Skeletal muscle satellite cell (primary cell): ENCODE measurements at regions not wholly inside any gene's neighbourhood (a gene's known extent, or its start where the extent isn't known, plus 50 kb on each side); places are given as distances from the start of the nearest gene placed in this dataset.

ENCODE experiments used
- H3K27me3 ChIP-seq: 2 replicates; pipeline ENCODE4 v1.7.0; 2013; ENCODE audit warnings: low read length; ENCODE audit not compliant: control insufficient read depth, insufficient read depth
- H3K36me3 ChIP-seq: 2 replicates; pipeline ENCODE4 v1.7.0; 2013; ENCODE audit warnings: mild to moderate bottlenecking, control low read depth, low read length; ENCODE audit not compliant: insufficient read depth
- H3K4me1 ChIP-seq: 2 replicates; pipeline ENCODE4 v1.7.0; 2013; ENCODE audit warnings: low read length; ENCODE audit not compliant: control insufficient read depth, insufficient read depth
- H3K4me2 ChIP-seq: 2 replicates; pipeline ENCODE4 v1.7.0; 2013; ENCODE audit warnings: mild to moderate bottlenecking, low read length
- H3K4me3 ChIP-seq: 2 replicates; pipeline ENCODE4 v1.7.0; 2013; ENCODE audit warnings: low read length
- H3K9ac ChIP-seq: 2 replicates; pipeline ENCODE4 v1.7.0; 2013; ENCODE audit warnings: mild to moderate bottlenecking, low read depth, low read length, moderate library complexity
- H3K9me3 ChIP-seq: replicated peaks from 2 replicates; pipeline ENCODE4 v1.7.0; 2013; ENCODE audit warnings: mild to moderate bottlenecking, control low read depth, low read length

GRCh38 chr10:57846307-57847065, 421.2 kb downstream of the IPMK start:
- H3K36me3 ChIP-seq: no peaks in the 10 kb centered on the region
- no peak overlapping the region for H3K4me2 ChIP-seq
- peaks cover 3% of the 10 kb centered on the region for H3K27me3 ChIP-seq
- H3K4me3 ChIP-seq: no peak overlapping the region
- no peaks in the 10 kb centered on the region for H3K4me1 ChIP-seq
- H3K9ac ChIP-seq: no peak overlapping the region
- H3K9me3 ChIP-seq: no peaks in the 10 kb centered on the region

- Histone ChIP-seq H3K4me1 (no peaks in the 10 kb centered on the region), H3K36me3 (no peaks in the 10 kb centered on the region), H3K9me3 (no peaks in the 10 kb centered on the region), H3K27me3 (peaks cover 3% of the 10 kb centered on the region), H3K4me2 (no peak overlapping the region), H3K4me3 (no peak overlapping the region), H3K9ac (no peak overlapping the region)
Measured at GRCh38 chr10:57844387-57844998, 423.2 kb downstream of the IPMK start.

- Histone ChIP-seq H3K4me1 (no peaks in the 10 kb centered on the region), H3K4me3 (no peak overlapping the region), H3K9me3 (no peaks in the 10 kb centered on the region), H3K9ac (no peak overlapping the region), H3K4me2 (no peak overlapping the region), H3K36me3 (no peaks in the 10 kb centered on the region), H3K27me3 (no peaks in the 10 kb centered on the region)
Measured at GRCh38 chr10:57830877-57831560, 436.7 kb downstream of the IPMK start.

- no peaks in the 10 kb centered on the region for H3K36me3 ChIP-seq
- H3K4me1 ChIP-seq: no peaks in the 10 kb centered on the region
- no peaks in the 10 kb centered on the region for H3K27me3 ChIP-seq
- H3K4me3 ChIP-seq: no peak overlapping the region
- H3K9ac ChIP-seq: no peak overlapping the region
- H3K9me3 ChIP-seq: no peaks in the 10 kb centered on the region
- no peak overlapping the region for H3K4me2 ChIP-seq
Measured at GRCh38 chr10:57825015-57825414, 442.7 kb downstream of the IPMK start.

GRCh38 chr10:57823398-57823797, 444.3 kb downstream of the IPMK start:
- no peaks in the 10 kb centered on the region for H3K9me3 ChIP-seq
- H3K27me3 ChIP-seq: no peaks in the 10 kb centered on the region
- H3K36me3 ChIP-seq: no peaks in the 10 kb centered on the region
- H3K4me1 ChIP-seq: no peaks in the 10 kb centered on the region
- H3K4me2 ChIP-seq: no peak overlapping the region
- no peak overlapping the region for H3K9ac ChIP-seq
- no peak overlapping the region for H3K4me3 ChIP-seq

GRCh38 chr10:57822965-57823364, 444.7 kb downstream of the IPMK start:
- Histone ChIP-seq H3K4me1 (no peaks in the 10 kb centered on the region), H3K4me2 (no peak overlapping the region), H3K9me3 (no peaks in the 10 kb centered on the region), H3K36me3 (no peaks in the 10 kb centered on the region), H3K9ac (no peak overlapping the region), H3K27me3 (no peaks in the 10 kb centered on the region), H3K4me3 (no peak overlapping the region)

- Histone ChIP-seq H3K9ac (no peak overlapping the region), H3K4me1 (no peaks in the 10 kb centered on the region)
Measured at GRCh38 chr10:57818522-57818921, 449.2 kb downstream of the IPMK start.

GRCh38 chr10:57817741-57818140, 450.0 kb downstream of the IPMK start:
- Histone ChIP-seq H3K9ac (no peak overlapping the region), H3K9me3 (no peaks in the 10 kb centered on the region), H3K4me1 (no peaks in the 10 kb centered on the region), H3K36me3 (no peaks in the 10 kb centered on the region), H3K4me3 (no peak overlapping the region), H3K4me2 (no peak overlapping the region), H3K27me3 (no peaks in the 10 kb centered on the region)

More at GRCh38 chr10:57818522-57818921, 449.2 kb downstream of the IPMK start:
- no peak overlapping the region for H3K4me2 ChIP-seq
- H3K9me3 ChIP-seq: no peaks in the 10 kb centered on the region
- H3K27me3 ChIP-seq: no peaks in the 10 kb centered on the region
- no peak overlapping the region for H3K4me3 ChIP-seq
- H3K36me3 ChIP-seq: no peaks in the 10 kb centered on the region

GRCh38 chr10:57815949-57816348, 451.7 kb downstream of the IPMK start:
- Histone ChIP-seq H3K27me3 (peaks cover 4% of the 10 kb centered on the region), H3K4me2 (no peak overlapping the region), H3K9me3 (no peaks in the 10 kb centered on the region), H3K36me3 (no peaks in the 10 kb centered on the region), H3K9ac (no peak overlapping the region), H3K4me3 (no peak overlapping the region), H3K4me1 (no peaks in the 10 kb centered on the region)

GRCh38 chr10:57809961-57810360, 457.7 kb downstream of the IPMK start:
- H3K36me3 ChIP-seq: no peaks in the 10 kb centered on the region
- no peaks in the 10 kb centered on the region for H3K4me1 ChIP-seq
- no peak overlapping the region for H3K9ac ChIP-seq
- no peak overlapping the region for H3K4me3 ChIP-seq
- H3K9me3 ChIP-seq: no peaks in the 10 kb centered on the region
- no peak overlapping the region for H3K4me2 ChIP-seq
- H3K27me3 ChIP-seq: peaks cover 4% of the 10 kb centered on the region

GRCh38 chr10:57807906-57808305, 459.8 kb downstream of the IPMK start:
- Histone ChIP-seq H3K4me1 (no peaks in the 10 kb centered on the region), H3K9me3 (no peaks in the 10 kb centered on the region), H3K36me3 (no peaks in the 10 kb centered on the region), H3K4me2 (no peak overlapping the region), H3K9ac (no peak overlapping the region), H3K4me3 (no peak overlapping the region), H3K27me3 (peaks cover 9% of the 10 kb centered on the region)
